Activated CD8-positive, alpha-beta memory T cell treated with anti-CD3 and anti-CD28 coated beads, Interleukin-2, amount 10 ng/mL, durations not matched to agents 7 days and 5 days (primary cell): ENCODE measurements at regions not wholly inside any gene's neighbourhood (a gene's known extent, or its start where the extent isn't known, plus 50 kb on each side); places are given as distances from the start of the nearest gene placed in this dataset.
"Not testable (repeated sequence)": the region's sequence is repeated elsewhere in the genome, so short reads cannot be mapped to it uniquely, and the experiment has no call there.

Experiments
- ATAC-seq: fragments of 150-1000 bp; cut with Tn5 transposase; one replicate; pipeline ENCODE4 v1.10.0; 2021; ENCODE audit warnings: moderate library complexity
- CTCF ChIA-PET: fragments of 350-600 bp; sonication (Branson Sonifier 250); formaldehyde crosslinking; loops from one replicate; lab custom pipeline; 2021; ENCODE audit warnings: antibody characterized with exemption; lab: Charles Lee
- DNase-seq: peaks from one replicate; pipeline ENCODE4 v3.0.0-alpha.2; 2020
- H3K27ac Mint-ChIP-seq: one replicate; pipeline ENCODE4 v1.8.0; 2021; ENCODE audit warnings: mild to moderate bottlenecking, mixed read lengths
- H3K27me3 Mint-ChIP-seq: one replicate; pipeline ENCODE4 v1.8.0; 2021; ENCODE audit warnings: mixed read lengths
- H3K36me3 Mint-ChIP-seq: one replicate; pipeline ENCODE4 v1.8.0; 2021; ENCODE audit warnings: mild to moderate bottlenecking, mixed read lengths
- H3K4me1 Mint-ChIP-seq: one replicate; pipeline ENCODE4 v1.8.0; 2021; ENCODE audit warnings: mixed read lengths
- H3K4me3 Mint-ChIP-seq: one replicate; pipeline ENCODE4 v1.8.0; 2021; ENCODE audit warnings: mild to moderate bottlenecking, moderate library complexity, mixed read lengths
- H3K9me3 Mint-ChIP-seq: one replicate; pipeline ENCODE4 v1.8.0; 2022; ENCODE audit warnings: low read depth, mixed read lengths

DNA sequence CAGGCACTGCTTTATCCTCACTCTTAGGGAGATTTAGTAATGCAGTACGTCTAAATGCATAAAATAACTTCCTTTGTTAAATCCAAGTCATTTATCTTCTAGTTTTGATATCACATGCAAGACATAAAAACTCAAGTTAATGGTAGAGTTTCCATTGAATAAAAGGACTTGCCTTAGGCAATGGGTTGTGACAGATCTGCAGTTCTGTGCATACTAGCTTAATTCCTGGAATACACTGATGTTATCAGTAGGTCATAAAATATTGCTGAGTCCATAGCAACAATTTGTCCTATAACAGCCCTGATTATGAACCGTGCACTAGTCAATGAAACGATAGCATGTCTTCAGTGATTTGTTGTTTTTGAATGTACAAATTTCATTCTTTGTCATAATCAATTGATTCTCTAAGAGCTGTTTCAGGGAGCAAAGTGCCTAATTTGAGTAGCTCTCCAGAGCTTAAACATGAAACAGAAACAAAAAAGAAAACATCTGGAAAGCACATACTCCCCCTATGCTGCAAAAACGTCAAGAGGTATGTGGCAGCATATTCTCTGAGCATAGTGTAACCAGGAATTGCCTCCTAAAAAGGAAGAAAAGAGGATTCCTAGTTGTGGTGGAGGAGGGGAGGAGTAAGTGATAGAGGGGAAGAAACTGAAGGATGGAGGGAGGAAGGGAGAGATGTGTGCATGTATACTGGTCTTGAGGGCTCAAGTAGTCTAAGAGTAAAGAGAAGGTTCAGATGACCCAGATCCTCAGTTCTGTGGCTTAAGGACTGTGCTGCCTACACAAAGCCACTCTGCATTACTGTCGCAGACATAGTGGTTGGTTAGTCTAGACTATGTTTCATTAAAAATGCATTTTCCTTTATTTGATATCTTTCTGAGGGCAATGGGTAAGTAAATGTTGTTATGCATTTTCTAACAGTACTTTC lies 589.2 kb downstream of the PRR16 start:
- ATAC-seq (no peak), DNase-seq (no peak)
- Mint-ChIP-seq H3K4me1 (no peaks in the 10 kb centered on the region), H3K27me3 (no peaks in the 10 kb centered on the region), H3K27ac (no peak overlapping the region), H3K9me3 (no peaks in the 10 kb centered on the region), H3K36me3 (no peaks in the 10 kb centered on the region), H3K4me3 (no peak overlapping the region)
- CTCF ChIA-PET, result no interaction called here

DNA sequence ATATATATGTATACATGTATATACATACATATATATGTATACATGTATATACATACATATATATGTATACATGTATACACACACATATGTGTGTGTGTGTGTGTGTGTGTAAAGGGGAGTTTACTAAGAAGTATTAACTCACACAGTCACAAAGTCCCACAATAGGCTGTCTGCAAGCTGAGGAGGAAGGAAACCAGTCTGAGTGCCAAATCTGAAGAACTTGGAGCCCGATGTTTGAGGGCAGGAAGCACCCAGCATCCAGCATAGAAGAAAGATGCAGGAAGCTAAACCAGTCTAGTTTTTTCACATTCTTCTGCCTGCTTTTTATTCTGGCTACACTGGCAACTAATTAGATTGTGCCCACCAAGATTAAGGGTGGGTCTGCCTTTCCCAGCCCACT lies 591.5 kb downstream of the PRR16 start:
- CTCF ChIA-PET, result no interaction called here
- DNase-seq (no peak), ATAC-seq (no peak)
- Mint-ChIP-seq H3K36me3 (no peaks in the 10 kb centered on the region), H3K27ac (no peak overlapping the region), H3K27me3 (no peaks in the 10 kb centered on the region), H3K4me3 (no peak overlapping the region), H3K4me1 (no peaks in the 10 kb centered on the region), H3K9me3 (peaks cover 5% of the 10 kb centered on the region)

DNA sequence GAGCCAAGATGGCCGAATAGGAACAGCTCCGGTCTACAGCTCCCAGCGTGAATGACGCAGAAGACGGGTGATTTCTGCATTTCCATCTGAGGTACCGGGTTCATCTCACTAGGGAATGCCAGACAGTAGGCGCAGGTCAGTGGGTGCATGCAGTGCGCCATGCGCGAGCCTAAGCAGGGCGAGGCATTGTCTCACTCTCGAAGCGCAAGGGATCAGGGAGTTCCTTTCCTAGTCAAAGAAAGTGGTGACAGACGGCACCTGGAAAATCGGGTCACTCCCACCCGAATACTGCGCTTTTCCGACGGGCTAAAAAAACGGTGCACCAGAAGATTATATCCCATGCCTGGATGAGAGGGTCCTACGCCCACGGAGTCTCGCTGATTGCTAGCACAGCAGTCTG lies 600.1 kb downstream of the PRR16 start:
- H3K27ac Mint-ChIP-seq, ATAC-seq, H3K36me3 Mint-ChIP-seq, DNase-seq, H3K27me3 Mint-ChIP-seq, H3K4me3 Mint-ChIP-seq, H3K4me1 Mint-ChIP-seq, CTCF ChIA-PET: not testable (repeated sequence)
- peaks cover 15% of the 10 kb centered on the region for H3K9me3 Mint-ChIP-seq

DNA sequence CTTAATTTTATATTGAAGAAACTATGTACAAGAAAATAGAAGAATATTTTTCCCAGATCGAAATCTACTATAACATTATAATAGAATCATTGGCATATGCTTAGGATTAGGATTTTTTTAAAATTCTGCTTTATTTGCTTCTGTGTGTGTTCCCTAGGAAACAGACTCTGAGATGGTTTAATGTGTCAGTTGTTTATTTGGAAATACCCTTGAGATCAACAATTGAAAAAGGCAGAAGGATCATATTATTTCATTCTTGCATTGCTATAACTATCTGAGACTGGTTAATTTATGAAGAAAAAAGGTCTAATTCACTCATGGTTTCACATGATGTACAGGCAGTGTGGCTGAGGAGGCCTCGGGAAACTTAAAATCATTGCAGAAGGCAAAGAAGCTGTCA lies 622.6 kb downstream of the PRR16 start:
- ATAC-seq (no peak), DNase-seq (no peak)
- H3K27me3 Mint-ChIP-seq, result no peaks in the 10 kb centered on the region
- H3K4me3 Mint-ChIP-seq, result no peak overlapping the region
- CTCF ChIA-PET, result no interaction called here
- H3K9me3 Mint-ChIP-seq, result peaks cover 12% of the 10 kb centered on the region
- no peaks in the 10 kb centered on the region for H3K4me1 Mint-ChIP-seq
- H3K27ac Mint-ChIP-seq, result no peak overlapping the region
- no peaks in the 10 kb centered on the region for H3K36me3 Mint-ChIP-seq

DNA sequence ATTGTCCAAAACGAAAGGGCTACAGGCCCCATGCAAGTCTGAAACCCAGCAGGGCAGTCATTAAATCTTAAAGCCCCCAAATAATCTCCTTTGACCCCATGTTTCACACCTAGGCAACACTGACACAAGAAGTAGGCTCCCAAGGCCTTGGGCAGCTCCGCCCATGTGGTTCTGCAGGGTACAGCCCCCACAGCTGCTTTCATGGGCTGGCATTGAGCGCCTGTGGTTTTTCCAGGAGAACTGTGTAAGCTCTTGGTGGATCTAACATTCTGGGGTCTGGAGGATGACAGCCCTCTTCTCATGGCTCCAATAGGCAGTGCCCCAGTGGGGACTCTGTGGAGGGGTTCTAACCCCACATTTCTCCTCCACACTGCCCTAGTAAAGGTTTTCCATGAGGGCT lies 623.5 kb downstream of the PRR16 start:
- Mint-ChIP-seq H3K4me3 (no peak overlapping the region), H3K27me3 (no peaks in the 10 kb centered on the region), H3K27ac (no peak overlapping the region), H3K36me3 (no peaks in the 10 kb centered on the region), H3K4me1 (no peaks in the 10 kb centered on the region), H3K9me3 (peaks cover 12% of the 10 kb centered on the region)
- CTCF ChIA-PET, result no interaction called here
- DNase-seq, result no peak
- no peak for ATAC-seq

DNA sequence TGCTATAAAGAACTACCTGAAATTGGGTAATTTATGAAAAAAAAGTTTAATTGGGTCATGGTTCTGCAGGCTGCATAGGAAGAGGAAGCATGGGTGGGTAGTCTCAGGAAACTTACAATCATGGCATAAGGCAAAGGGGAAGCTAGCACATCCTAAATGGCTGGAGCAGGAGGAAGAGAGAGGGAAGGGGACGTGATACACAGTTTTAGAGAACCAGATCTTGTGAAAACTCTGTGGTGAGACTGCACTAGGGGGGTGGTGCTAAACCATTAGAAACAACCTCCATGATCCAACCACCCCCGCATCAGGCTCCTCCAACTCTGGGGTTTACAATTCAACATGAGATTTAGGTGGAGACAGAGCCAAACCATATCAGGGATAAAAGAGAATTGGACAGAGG lies 624.2 kb downstream of the PRR16 start:
- H3K9me3 Mint-ChIP-seq, result peaks cover 8% of the 10 kb centered on the region
- H3K4me1 Mint-ChIP-seq, result no peaks in the 10 kb centered on the region
- no peak for ATAC-seq
- no peak overlapping the region for H3K27ac Mint-ChIP-seq
- CTCF ChIA-PET, result no interaction called here
- no peaks in the 10 kb centered on the region for H3K27me3 Mint-ChIP-seq
- no peak for DNase-seq
- H3K36me3 Mint-ChIP-seq, result no peaks in the 10 kb centered on the region
- H3K4me3 Mint-ChIP-seq, result no peak overlapping the region

DNA sequence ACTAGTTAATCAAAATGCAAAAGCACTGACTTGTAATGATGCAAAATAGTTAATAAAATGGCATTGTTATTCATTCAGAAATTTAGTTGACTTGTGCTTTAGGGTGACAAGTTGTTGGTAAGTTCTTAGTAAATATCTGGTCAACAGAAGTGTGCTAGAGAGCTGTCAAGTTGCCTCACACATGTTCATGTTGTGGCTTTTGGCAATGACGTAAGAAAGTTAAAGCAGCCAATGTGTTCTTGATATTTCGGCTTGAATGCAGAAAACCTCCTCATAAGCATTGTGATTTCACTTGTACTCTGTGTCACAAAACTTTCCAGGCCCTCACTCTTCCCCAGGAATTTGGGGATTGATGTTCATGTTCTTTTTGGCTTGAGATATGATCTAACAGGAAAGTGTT lies 626.7 kb downstream of the PRR16 start:
- no peak for DNase-seq
- no peaks in the 10 kb centered on the region for H3K36me3 Mint-ChIP-seq
- no peak for ATAC-seq
- peaks cover 10% of the 10 kb centered on the region for H3K9me3 Mint-ChIP-seq
- no peaks in the 10 kb centered on the region for H3K4me1 Mint-ChIP-seq
- H3K27me3 Mint-ChIP-seq, result no peaks in the 10 kb centered on the region
- H3K27ac Mint-ChIP-seq, result no peak overlapping the region
- CTCF ChIA-PET, result no interaction called here
- no peak overlapping the region for H3K4me3 Mint-ChIP-seq

DNA sequence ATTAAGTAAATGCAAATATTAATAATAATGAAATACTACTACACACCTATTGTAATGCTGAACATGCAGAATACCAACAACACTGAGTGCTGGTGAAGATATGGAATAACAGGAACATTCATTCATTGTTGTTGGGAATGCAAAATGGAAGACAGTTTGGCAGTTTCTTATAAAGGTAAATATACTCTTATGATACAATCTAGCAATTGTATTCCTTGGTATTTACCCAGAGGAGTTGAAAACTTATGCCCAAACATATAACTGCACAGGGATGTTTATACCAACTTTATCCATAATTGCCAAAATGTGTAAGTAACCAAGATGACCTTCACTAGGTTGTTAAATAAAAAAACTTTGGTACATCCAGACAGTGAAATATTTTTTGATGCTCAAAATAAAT lies 636.8 kb downstream of the PRR16 start:
- Mint-ChIP-seq H3K9me3 (peaks cover 4% of the 10 kb centered on the region), H3K36me3 (no peaks in the 10 kb centered on the region), H3K4me1 (no peaks in the 10 kb centered on the region), H3K4me3 (no peak overlapping the region), H3K27me3 (no peaks in the 10 kb centered on the region), H3K27ac (no peak overlapping the region)
- DNase-seq (no peak), ATAC-seq (no peak)
- CTCF ChIA-PET, result no interaction called here

DNA sequence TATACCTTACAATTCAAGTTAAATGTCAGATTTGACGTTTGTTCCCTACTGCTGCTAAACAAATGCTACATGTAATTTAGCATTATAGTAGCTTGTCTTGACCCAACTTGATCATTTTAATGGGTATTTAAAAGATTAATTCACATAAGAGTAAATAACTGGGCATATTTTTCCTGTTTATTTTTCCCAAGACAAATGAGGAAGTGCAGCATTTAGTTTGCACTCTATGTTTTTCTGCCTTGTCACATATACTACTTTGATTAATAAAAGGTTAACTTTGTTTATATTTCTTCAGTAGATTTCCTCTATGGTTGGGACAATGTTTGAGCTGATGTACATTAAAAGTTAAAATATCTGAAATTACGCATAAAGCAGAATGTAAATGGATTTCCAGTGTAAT lies 641.8 kb downstream of the PRR16 start:
- Mint-ChIP-seq H3K36me3 (no peaks in the 10 kb centered on the region), H3K4me3 (no peak overlapping the region), H3K27me3 (no peaks in the 10 kb centered on the region), H3K27ac (no peak overlapping the region), H3K4me1 (no peaks in the 10 kb centered on the region), H3K9me3 (peaks cover 2% of the 10 kb centered on the region)
- DNase-seq (no peak), ATAC-seq (no peak)
- CTCF ChIA-PET, result no interaction called here

DNA sequence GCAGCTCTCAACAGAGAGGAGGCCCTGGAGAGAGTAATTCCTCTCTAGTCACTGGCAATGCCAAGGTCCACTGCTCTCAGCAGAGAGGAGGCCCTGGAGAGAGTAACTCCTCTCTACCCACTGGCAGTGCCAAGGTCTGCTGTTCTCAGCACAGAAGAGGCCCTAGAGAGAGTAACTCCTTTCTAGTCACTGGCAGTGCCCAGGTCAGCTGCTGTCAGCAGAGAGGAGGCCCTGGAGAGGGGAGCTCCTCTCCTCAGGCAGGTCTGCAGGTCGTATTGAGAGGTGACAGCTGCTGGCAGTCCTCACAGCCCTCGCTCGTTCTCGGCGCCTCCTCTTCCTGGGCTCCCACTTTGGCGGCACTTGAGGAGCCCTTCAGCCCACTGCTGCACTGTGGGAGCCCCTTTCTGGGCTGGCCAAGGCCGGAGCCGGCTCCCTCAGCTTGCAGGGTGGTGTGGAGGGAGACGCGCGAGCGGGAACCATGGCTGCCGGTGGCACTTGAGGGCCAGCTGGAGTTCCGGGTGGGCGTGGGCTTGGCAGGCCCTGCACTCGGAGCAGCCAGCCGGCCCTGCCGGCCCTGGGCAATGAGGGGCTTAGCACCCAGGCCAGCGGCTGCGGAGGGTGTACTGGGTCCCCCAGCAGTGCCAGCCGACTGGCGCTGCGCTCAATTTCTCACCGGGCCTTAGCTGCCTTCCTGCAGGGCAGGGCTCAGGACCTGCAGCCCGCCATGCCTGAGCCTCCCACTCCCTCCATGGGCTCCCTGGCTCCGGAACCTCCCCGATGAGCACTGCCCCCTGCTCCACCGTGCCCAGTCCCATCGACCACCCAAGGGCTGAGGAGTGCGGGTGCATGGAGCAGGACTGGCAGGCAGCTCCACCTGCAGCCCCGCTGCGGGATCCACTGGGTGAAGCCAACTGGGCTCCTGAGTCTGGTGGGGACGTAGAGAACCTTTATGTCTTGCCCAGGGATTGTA lies 642.9 kb downstream of the PRR16 start:
- CTCF ChIA-PET, H3K36me3 Mint-ChIP-seq, H3K4me3 Mint-ChIP-seq, H3K4me1 Mint-ChIP-seq, H3K27me3 Mint-ChIP-seq, H3K27ac Mint-ChIP-seq, DNase-seq, ATAC-seq, H3K9me3 Mint-ChIP-seq: not testable (repeated sequence)

DNA sequence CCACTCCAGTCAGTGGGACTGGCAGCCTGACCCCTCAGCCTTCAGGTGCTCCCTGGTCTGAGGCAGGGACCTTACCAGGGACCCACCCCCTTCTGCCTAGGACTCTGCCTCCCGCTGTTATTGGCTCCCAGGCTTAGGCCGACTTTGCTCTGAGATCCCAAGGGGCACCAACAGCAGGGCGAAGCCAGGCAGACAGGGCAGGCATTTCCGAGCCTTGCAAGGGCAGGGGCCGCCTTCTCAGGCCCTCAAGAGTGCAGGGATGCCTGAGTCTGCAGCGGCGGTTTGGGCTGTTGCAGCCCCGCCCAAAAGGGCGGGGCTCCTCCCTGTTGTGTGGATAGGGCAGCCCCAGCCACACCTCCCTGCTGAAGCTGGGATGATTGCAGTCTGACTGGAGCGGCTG lies 644.6 kb downstream of the PRR16 start:
- Mint-ChIP-seq H3K4me3 (no peak overlapping the region), H3K27ac (no peak overlapping the region), H3K27me3 (no peaks in the 10 kb centered on the region), H3K9me3 (peaks cover 2% of the 10 kb centered on the region), H3K36me3 (no peaks in the 10 kb centered on the region), H3K4me1 (no peaks in the 10 kb centered on the region)
- DNase-seq (no peak), ATAC-seq (no peak)
- CTCF ChIA-PET, result no interaction called here

DNA sequence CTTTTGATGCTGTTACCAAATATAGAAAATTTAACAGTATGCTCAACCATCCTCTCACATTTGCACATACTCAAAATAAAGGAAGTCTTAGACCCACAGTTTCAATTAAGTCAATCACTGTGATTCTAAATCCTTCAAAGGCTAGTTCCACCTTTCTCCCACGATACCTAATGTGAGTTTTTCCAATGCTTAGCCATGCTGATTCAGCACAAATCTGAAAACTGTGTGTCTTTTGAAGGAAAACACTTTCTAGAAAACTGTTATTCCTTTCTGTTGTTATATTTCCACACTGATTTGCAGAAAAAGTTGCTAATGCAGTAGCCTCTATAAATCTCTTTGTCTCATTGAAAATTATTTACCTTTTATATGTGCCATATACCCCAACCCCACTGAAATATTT lies 645.7 kb downstream of the PRR16 start:
- peaks cover 7% of the 10 kb centered on the region for H3K9me3 Mint-ChIP-seq
- DNase-seq, result no peak
- CTCF ChIA-PET, result no interaction called here
- ATAC-seq, result no peak
- no peak overlapping the region for H3K27ac Mint-ChIP-seq
- H3K27me3 Mint-ChIP-seq, result no peaks in the 10 kb centered on the region
- H3K4me1 Mint-ChIP-seq, result no peaks in the 10 kb centered on the region
- no peak overlapping the region for H3K4me3 Mint-ChIP-seq
- H3K36me3 Mint-ChIP-seq, result no peaks in the 10 kb centered on the region

DNA sequence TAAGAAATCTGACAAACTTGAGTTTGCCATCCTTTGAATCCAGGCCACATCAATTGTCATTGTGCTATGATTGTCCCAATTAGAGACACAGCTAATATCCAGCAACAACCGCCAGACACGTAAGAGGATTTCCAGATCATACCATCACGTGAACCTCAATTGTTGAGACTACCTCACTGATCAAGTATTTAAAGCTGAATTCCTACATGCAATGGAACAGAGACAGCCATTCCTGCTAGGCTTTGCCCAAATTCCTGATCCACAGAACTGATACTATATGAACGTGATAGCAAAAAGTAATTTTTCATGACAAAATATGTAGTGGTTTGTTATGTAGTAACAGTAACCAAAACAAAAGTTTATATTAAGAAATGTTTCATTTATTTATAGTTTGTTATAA lies 657.7 kb downstream of the PRR16 start:
- CTCF ChIA-PET, result no interaction called here
- Mint-ChIP-seq H3K27ac (no peak overlapping the region), H3K36me3 (no peaks in the 10 kb centered on the region), H3K27me3 (no peaks in the 10 kb centered on the region), H3K9me3 (no peaks in the 10 kb centered on the region), H3K4me1 (no peaks in the 10 kb centered on the region), H3K4me3 (no peak overlapping the region)
- DNase-seq, result no peak
- ATAC-seq, result no peak

DNA sequence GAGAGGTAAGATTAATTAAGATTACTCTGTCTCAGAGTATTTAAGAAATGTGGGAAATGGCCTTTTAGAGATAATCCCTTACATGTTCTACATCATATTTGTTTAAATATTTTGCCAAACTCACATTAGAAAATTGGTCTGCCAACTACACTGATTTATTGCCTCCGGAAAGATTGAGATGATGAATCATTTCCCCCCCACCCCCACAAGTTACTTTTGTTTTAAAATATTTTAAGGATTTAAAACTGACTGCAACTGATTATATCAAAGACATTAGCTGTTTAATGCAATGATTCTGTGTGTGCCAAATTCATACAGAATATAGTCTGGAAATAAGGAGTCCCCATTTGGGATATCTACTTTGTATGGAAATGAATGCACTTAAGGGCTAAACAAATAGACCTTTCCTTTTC lies 674.4 kb downstream of the PRR16 start:
- Mint-ChIP-seq H3K36me3 (no peaks in the 10 kb centered on the region), H3K4me1 (no peaks in the 10 kb centered on the region), H3K27ac (no peak overlapping the region), H3K9me3 (peaks cover 8% of the 10 kb centered on the region), H3K4me3 (no peak overlapping the region), H3K27me3 (no peaks in the 10 kb centered on the region)
- ATAC-seq (no peak), DNase-seq (no peak)
- CTCF ChIA-PET, result no interaction called here
